H9 (cell line): ENCODE measurements at regions not wholly inside any gene's neighbourhood (a gene's known extent, or its start where the extent isn't known, plus 50 kb on each side); places are given as distances from the start of the nearest gene placed in this dataset.

Source experiments
- DNase-seq: peaks from one replicate; pipeline ENCODE4 v3.0.0-alpha.2; 2017
- H2AFZ ChIP-seq: one replicate; pipeline ENCODE4 v1.6.1; 2013; ENCODE audit warnings: mild to moderate bottlenecking, low read length, control low read depth, moderate library complexity
- H2AK5ac ChIP-seq: 2 replicates; pipeline ENCODE4 v1.6.1; 2013; ENCODE audit warnings: low read length, control low read depth, mixed read lengths; ENCODE audit not compliant: insufficient read length
- H2BK120ac ChIP-seq: one replicate; pipeline ENCODE4 v1.6.1; 2013; ENCODE audit warnings: low read depth, mild to moderate bottlenecking, low read length, control low read depth, inconsistent platforms; ENCODE audit not compliant: poor library complexity, severe bottlenecking
- H2BK12ac ChIP-seq: 2 replicates; pipeline ENCODE4 v1.6.1; 2013; ENCODE audit warnings: low read length, control low read depth, mixed read lengths, low read depth; ENCODE audit not compliant: insufficient read length
- H2BK15ac ChIP-seq: 2 replicates; pipeline ENCODE4 v1.6.1; 2013; ENCODE audit warnings: low read depth, low read length, control low read depth
- H2BK20ac ChIP-seq: one replicate; pipeline ENCODE4 v1.6.1; 2013; ENCODE audit warnings: low read depth, mild to moderate bottlenecking, low read length, control low read depth, inconsistent platforms; ENCODE audit not compliant: poor library complexity, severe bottlenecking
- H2BK5ac ChIP-seq: 2 replicates; pipeline ENCODE4 v1.6.1; 2013; ENCODE audit warnings: low read length, control low read depth, mixed read lengths; ENCODE audit not compliant: insufficient read length
- H3K14ac ChIP-seq: 2 replicates; pipeline ENCODE4 v1.6.1; 2013; ENCODE audit warnings: low read length, control low read depth; ENCODE audit not compliant: insufficient read depth
- H3K18ac ChIP-seq: 2 replicates; pipeline ENCODE4 v1.6.1; 2013; ENCODE audit warnings: low read depth, mild to moderate bottlenecking, mixed read lengths, low read length, control low read depth; ENCODE audit not compliant: insufficient read length
- H3K23ac ChIP-seq: 2 replicates; pipeline ENCODE4 v1.6.1; 2013; ENCODE audit warnings: low read length, control low read depth, mixed read lengths, low read depth; ENCODE audit not compliant: insufficient read length
- H3K23me2 ChIP-seq: 2 replicates; pipeline ENCODE4 v1.6.1; 2013; ENCODE audit warnings: low read depth, mild to moderate bottlenecking, mixed read lengths, low read length, control low read depth; ENCODE audit not compliant: insufficient read length, poor library complexity, severe bottlenecking
- H3K27ac ChIP-seq: 2 replicates; pipeline ENCODE4 v1.5.1; 2013; ENCODE audit warnings: low read length, control low read depth, mixed read lengths, low read depth; ENCODE audit not compliant: insufficient read length
- H3K27me3 ChIP-seq: 2 replicates; pipeline ENCODE4 v1.6.1; 2013; ENCODE audit warnings: low read length, control low read depth, inconsistent platforms; ENCODE audit not compliant: insufficient read depth
- H3K4ac ChIP-seq: 2 replicates; pipeline ENCODE4 v1.6.1; 2013; ENCODE audit warnings: low read depth, mild to moderate bottlenecking, control low read depth, inconsistent platforms, low read length, moderate library complexity
- H3K4me1 ChIP-seq: 2 replicates; pipeline ENCODE4 v1.6.1; 2013; ENCODE audit warnings: low read length, control low read depth, inconsistent platforms; ENCODE audit not compliant: insufficient read depth
- H3K4me2 ChIP-seq: 2 replicates; pipeline ENCODE4 v1.6.1; 2013; ENCODE audit warnings: low read length, control low read depth, mixed read lengths; ENCODE audit not compliant: insufficient read length, insufficient read depth
- H3K56ac ChIP-seq: 2 replicates; pipeline ENCODE4 v1.6.1; 2013; ENCODE audit warnings: low read depth, mild to moderate bottlenecking, mixed read lengths, low read length, control low read depth; ENCODE audit not compliant: insufficient read length
- H3K79me1 ChIP-seq: 2 replicates; pipeline ENCODE4 v1.6.1; 2013; ENCODE audit warnings: low read depth, mild to moderate bottlenecking, moderate library complexity, low read length, control low read depth, inconsistent platforms; ENCODE audit not compliant: insufficient read depth, poor library complexity, severe bottlenecking
- H3K79me2 ChIP-seq: 2 replicates; pipeline ENCODE4 v1.6.1; 2013; ENCODE audit warnings: low read length, control low read depth, inconsistent platforms; ENCODE audit not compliant: insufficient read depth
- H3K9ac ChIP-seq: 2 replicates; pipeline ENCODE4 v1.6.1; 2013; ENCODE audit warnings: low read length, control low read depth, mixed read lengths; ENCODE audit not compliant: insufficient read length; ENCODE audit errors: extremely low read depth
- H3K9me3 ChIP-seq: one replicate; pipeline ENCODE4 v1.6.1; 2013; ENCODE audit warnings: low read depth, low read length, inconsistent platforms; ENCODE audit not compliant: control insufficient read depth
- H3T11ph ChIP-seq: one replicate; pipeline ENCODE4 v1.6.1; 2013; ENCODE audit warnings: mild to moderate bottlenecking, low read length, control low read depth, inconsistent platforms
- H4K20me1 ChIP-seq: one replicate; pipeline ENCODE4 v1.6.1; 2013; ENCODE audit not compliant: control insufficient read depth, insufficient read length, insufficient read depth
- H4K5ac ChIP-seq: 2 replicates; pipeline ENCODE4 v1.6.1; 2013; ENCODE audit warnings: low read depth, mild to moderate bottlenecking, mixed read lengths, low read length, control low read depth; ENCODE audit not compliant: insufficient read length
- H4K8ac ChIP-seq: replicated peaks from 2 replicates; pipeline ENCODE4 v1.6.1; 2013; ENCODE audit warnings: low read length, control low read depth, mixed read lengths, low read depth; ENCODE audit not compliant: insufficient read length
- H4K91ac ChIP-seq: 2 replicates; pipeline ENCODE4 v1.6.1; 2013; ENCODE audit warnings: low read depth, mild to moderate bottlenecking, moderate library complexity, mixed read lengths, low read length, control low read depth; ENCODE audit not compliant: insufficient read length
- H3K27ac Mint-ChIP-seq, 3 experiments: 2 replicates in 2 of 3; 3 replicates in 1 of 3; pipeline ENCODE4 v1.8.0; 2020 to 2021; ENCODE audit warnings: mixed read lengths in 3 of 3, mild to moderate bottlenecking in 1 of 3, moderate library complexity in 1 of 3
- H3K27me3 Mint-ChIP-seq: 2 replicates; pipeline ENCODE4 v1.8.0; 2021; ENCODE audit warnings: low read depth, mild to moderate bottlenecking, moderate library complexity, mixed read lengths
- H3K36me3 Mint-ChIP-seq, 3 experiments: 2 replicates in 2 of 3; 3 replicates in 1 of 3; pipeline ENCODE4 v1.8.0; 2020 to 2021; ENCODE audit warnings: low read depth in 3 of 3, mixed read lengths in 3 of 3; ENCODE audit not compliant: insufficient read depth in 1 of 3
- H3K4me1 Mint-ChIP-seq, 2 experiments: 2 replicates each; pipeline ENCODE4 v1.8.0; 2020; ENCODE audit warnings: mixed read lengths in 2 of 2
- H3K4me3 Mint-ChIP-seq, 2 experiments: 2 replicates in 1 of 2; 3 replicates in 1 of 2; pipeline ENCODE4 v1.8.0; 2020 to 2021; ENCODE audit warnings: mild to moderate bottlenecking in 2 of 2, mixed read lengths in 2 of 2, moderate library complexity in 1 of 2
- H3K9me3 Mint-ChIP-seq, 2 experiments: 2 replicates in 1 of 2; 3 replicates in 1 of 2; pipeline ENCODE4 v1.8.0; 2020; ENCODE audit warnings: mild to moderate bottlenecking in 2 of 2, mixed read lengths in 2 of 2, moderate library complexity in 1 of 2
- CTCF ChIP-seq: fragments of 200-600 bp; sonication (generic); conservative IDR thresholded peaks from 3 replicates; pipeline ENCODE4 v1.8.0; 2021; ENCODE audit warnings: antibody characterized with exemption, mild to moderate bottlenecking
- WGBS: extraction: QIAGEN DNeasy Blood & Tissue Kit; methylation state at CpG from one replicate; pipeline ENCODE4 v1.1.7; 2013; ENCODE audit warnings: missing lambda C conversion rate, low lambda C conversion rate, mixed read lengths; ENCODE audit not compliant: insufficient read length; ENCODE audit errors: extremely low coverage; 5-methylcytosine and 5-hydroxymethylcytosine counted together

GRCh38 chr3:13174803-13175135 is 101.5 kb upstream of the IQSEC1 start:
- H3K79me2 ChIP-seq, result no peaks in the 10 kb centered on the region
- no peak for TF ChIP-seq CTCF
- WGBS, result no CpG with 5 or more reads among the region's 6 CpGs
- peaks cover 6% of the 10 kb centered on the region for H3K9me3 ChIP-seq
- no peak overlapping the region for H2AK5ac ChIP-seq
- no peak for DNase-seq
- no peak overlapping the region for H4K8ac ChIP-seq
- no peak overlapping the region; a peak in 1 of 7 replicates for H3K27ac Mint-ChIP-seq
- H3K4me3 Mint-ChIP-seq, result no peak overlapping the region
- peaks cover 13% of the 10 kb centered on the region in 2 experiments for H3K4me1 Mint-ChIP-seq
- H3K36me3 Mint-ChIP-seq, result peaks cover 7 to 17% (median 11%) of the 10 kb centered on the region in 3 experiments
- no peak overlapping the region for H2BK12ac ChIP-seq
- H3K27me3 ChIP-seq, result no peaks in the 10 kb centered on the region
- no peak overlapping the region for H3K9ac ChIP-seq
- no peaks in the 10 kb centered on the region for H4K20me1 ChIP-seq
- no peak overlapping the region for H3K4me2 ChIP-seq
- no peak overlapping the region for H2BK5ac ChIP-seq
- no peak overlapping the region for H2BK15ac ChIP-seq
- H4K5ac ChIP-seq, result no peak overlapping the region
- no peak overlapping the region for H3K23ac ChIP-seq
- H3K27ac ChIP-seq, result no peak overlapping the region
- H3K4me1 ChIP-seq, result no peaks in the 10 kb centered on the region
- no peak overlapping the region for H3K18ac ChIP-seq
- no peaks in the 10 kb centered on the region for H3K23me2 ChIP-seq
- no peak overlapping the region for H4K91ac ChIP-seq
- no peak overlapping the region for H2BK120ac ChIP-seq
- H3K4ac ChIP-seq, result no peak overlapping the region
- no peak overlapping the region for H3K56ac ChIP-seq
- no peak overlapping the region for H3K14ac ChIP-seq
- no peak overlapping the region for H2BK20ac ChIP-seq
- no peaks in the 10 kb centered on the region for H3K79me1 ChIP-seq
- H3K9me3 Mint-ChIP-seq, result peaks cover 19 to 22% of the 10 kb centered on the region in 2 experiments
- H3K27me3 Mint-ChIP-seq, result peaks cover 3% of the 10 kb centered on the region; the same call in 1 of the 2 replicates
- H2AFZ ChIP-seq, result no peak overlapping the region
- H3T11ph ChIP-seq, result no peak overlapping the region
